SW 1271 (cell line): ENCODE measurements at regions not wholly inside any gene's neighbourhood (a gene's known extent, or its start where the extent isn't known, plus 50 kb on each side); places are given as distances from the start of the nearest gene placed in this dataset.

Experiments
- DNase-seq, 2 experiments: peaks; one replicate each; lab custom pipeline; 2025; lab: John Stamatoyannopoulos, UW

GRCh38 chr4:153988492-153989363, 199.8 kb upstream of the SFRP2 start:
- DNase-seq: no peak

- no peak for DNase-seq
These were observed 198.4 kb upstream of the SFRP2 start for GRCh38 chr4:153987291-153987690.

DNA sequence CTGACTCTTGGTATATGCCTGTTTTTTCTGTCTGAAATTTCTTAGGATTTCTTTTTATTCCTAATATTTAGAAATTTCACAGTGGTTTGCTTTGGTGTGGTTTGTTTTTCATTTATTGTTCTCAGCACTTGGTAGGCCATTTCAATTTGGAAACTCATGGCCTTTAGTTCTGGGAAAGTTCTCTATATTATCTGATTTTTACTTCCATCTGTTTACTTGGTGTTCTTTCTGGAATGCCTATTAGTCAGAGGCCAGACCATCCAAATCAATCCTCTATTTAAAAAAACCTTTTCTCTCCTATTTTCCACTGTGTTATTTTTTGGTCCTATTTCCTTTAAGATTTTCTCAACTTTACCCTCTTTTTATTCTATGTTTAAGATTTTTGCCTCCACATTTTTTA, 188.1 kb upstream of the SFRP2 start:
- no peak for DNase-seq

- DNase-seq: no peak
These were observed 185.6 kb upstream of the SFRP2 start for GRCh38 chr4:153974452-153974851.

- no peak for DNase-seq
These were observed 185.1 kb upstream of the SFRP2 start for GRCh38 chr4:153973942-153974341.

GRCh38 chr4:153971899-153972298, 183.0 kb upstream of the SFRP2 start:
- DNase-seq: no peak

GRCh38 chr4:153970169-153970568, 181.3 kb upstream of the SFRP2 start:
- DNase-seq: no peak

DNA sequence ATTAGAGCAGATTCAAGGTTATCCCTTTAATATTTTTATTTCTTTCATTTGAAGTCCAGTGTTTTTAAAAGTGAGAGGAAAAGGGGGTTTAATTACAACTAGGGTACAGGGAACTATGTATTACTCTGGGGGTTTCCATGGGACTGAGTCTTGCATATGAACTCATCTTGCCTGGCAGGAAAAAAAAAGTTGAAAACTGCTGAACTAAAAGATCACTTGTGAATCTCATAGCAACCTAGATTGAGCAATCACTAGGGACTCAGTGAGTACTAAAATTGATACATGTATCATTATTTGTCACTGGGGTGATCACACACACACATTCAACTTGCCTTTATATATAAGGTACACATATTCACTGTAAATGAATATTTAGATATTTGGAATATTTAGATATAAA, 180.7 kb upstream of the SFRP2 start:
- DNase-seq: no peak

DNA sequence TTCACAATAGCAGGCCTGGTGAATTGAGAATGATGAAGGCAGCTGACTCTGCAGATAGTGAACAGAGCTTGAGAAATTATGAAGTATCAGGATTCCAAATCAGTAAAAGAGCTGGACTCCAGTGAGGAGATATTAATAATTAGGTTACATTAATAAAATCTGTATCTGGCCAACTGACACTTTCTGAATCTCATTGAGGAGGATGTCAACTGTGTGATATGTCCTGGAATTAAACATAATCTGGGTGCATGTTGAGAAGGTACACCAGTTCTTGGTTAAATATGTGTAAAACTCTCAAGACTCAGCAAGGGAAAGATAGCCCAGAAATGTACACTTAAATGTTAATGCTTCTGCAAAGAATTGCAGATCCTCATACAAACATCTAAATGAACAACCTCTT, 177.8 kb upstream of the SFRP2 start:
- DNase-seq: no peak

DNA sequence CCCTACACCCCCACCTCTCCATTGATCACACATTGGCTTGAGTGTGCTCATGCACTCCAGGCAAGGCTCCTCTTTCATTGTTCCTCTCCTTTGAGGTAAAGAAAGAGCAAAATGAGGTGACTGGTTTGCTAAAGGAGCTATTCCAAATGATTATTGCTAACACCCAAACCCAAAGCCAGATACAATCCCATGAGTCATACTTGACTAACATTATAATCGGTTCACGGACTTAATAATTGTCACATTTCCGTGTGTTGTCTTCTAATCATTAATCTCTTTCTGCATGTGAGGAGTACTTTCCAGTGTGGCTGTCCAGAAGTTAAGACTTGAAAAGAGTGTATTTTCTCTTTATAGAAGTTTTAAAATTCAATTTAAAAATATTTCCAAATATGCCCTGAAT, 174.3 kb upstream of the SFRP2 start:
- DNase-seq: no peak

DNA sequence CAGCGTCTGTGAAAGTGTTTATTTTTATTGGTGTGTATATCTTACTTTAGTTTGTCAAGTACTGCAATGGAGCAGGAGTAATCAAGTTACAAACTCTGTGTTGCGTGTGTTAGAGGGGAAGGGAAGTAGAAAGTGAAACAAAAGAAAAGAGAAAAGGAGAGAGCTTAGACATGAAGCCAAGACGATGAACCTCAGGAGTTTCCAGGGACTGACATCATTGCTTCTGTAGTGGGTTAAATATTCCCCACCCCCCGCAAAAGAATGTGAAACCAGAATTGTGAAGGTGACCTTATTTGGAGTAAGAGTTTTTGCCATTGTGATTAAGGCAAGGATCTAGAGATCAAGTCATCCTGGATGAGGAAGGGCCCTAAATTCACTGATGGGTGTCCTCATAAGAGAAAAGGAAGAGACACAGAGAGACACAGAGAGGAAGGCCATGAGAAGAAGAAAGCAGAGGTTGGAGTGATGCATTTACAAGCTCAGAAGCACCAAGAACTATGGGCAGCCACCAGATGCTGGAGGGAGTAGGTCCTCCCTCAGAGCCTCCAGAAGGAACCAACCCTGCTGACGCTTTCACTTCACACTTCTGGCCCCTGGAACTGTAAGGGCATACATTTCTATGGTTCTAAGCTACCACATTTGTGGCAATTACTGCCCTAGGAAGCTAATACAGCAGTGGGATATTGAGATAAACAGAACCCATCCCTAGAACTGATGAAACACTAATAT, 173.6 kb upstream of the SFRP2 start:
- no peak for DNase-seq

DNA sequence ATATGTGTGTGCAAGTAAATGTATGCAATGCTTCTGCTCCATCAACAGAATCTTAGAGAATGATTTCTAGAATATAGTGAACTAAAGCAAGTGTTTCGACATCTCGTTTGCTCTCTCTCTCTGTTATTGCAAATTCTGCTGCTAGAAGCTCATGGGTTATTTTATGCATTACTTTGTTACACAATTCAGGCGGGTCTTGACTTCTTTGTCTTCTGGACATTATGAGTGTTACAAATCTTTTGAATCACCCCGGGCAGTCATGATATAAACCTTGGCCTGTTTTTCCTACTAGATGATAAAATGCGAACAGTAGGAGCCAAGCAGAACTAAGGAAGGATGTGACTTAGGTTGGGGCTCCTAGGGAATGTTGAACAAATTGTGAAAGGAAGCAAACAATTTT, 166.4 kb upstream of the SFRP2 start:
- no peak for DNase-seq

- DNase-seq: no peak
These were observed 165.8 kb upstream of the SFRP2 start for GRCh38 chr4:153954654-153955053.

- no peak for DNase-seq
These were observed 161.5 kb upstream of the SFRP2 start for GRCh38 chr4:153950100-153950979.

DNA sequence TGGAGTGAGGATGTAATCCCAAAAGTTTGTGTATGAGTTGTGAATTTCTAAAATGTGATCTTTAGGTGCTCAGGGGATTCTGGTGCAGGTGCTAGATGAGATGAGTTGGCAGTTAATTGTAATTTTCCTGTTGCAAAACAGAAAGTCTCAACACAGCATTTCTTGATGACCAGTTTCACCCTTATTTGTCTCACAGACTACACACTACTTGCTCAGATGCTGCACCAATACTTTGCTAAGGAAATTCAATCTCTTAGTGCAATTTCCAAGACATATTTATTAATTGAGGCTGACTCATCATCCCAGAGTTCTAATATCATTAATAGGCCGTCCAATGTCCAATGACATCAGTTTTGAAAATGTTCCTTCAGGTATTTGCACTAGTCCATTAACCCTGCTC, 159.2 kb upstream of the SFRP2 start:
- no peak for DNase-seq

DNA sequence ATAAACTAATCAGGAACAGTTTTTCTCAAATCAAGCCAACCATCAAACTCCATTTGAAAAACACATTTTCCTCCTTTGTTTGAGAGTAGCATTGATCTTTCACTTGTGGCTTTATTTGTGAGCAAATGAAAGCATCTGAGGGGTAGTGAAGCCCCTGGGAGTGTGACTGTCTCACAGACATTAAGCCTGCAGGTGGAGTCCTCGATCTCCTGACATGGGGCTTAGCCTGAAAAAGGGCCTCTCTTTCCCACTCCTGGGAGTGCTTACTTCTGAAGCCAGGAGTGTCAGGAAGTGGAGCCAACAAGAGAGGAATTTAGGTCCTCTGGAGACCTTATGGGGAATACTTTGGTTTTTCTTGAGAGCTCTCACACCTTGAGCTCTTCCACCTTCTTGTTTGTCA, 158.2 kb upstream of the SFRP2 start:
- no peak for DNase-seq

GRCh38 chr4:153945704-153946103, 156.8 kb upstream of the SFRP2 start:
- no peak for DNase-seq

DNA sequence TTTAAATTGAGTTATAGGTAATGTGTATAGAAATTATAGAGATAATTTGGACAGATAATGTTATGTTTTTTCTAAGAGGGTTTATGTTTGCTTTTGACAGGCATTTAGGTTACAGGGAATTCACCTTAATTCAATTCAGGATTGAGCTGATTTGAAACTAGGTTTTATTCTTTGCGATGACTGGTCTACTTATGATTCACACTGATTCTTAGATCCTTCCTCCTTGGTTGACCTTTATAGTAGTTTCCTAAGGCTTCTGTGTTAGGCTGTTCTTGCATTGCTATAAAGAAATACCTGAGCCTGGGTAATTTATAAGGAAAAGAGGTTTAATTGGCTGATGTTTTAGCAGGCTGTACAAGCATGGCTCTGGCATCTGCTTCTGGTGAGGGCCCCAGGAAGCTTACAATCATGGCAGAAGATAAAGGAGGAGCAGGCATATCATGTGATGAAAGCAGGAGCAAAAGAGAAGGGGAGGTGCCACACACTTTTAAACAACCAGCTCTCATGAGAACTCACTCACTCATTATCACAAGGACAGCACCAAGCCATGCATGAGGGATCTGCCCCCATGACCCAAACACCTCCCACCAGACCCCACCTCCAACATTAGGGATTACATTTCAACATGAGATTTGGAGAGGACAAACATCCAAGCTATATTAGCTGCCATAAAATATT, 155.0 kb upstream of the SFRP2 start:
- DNase-seq: no peak

DNA sequence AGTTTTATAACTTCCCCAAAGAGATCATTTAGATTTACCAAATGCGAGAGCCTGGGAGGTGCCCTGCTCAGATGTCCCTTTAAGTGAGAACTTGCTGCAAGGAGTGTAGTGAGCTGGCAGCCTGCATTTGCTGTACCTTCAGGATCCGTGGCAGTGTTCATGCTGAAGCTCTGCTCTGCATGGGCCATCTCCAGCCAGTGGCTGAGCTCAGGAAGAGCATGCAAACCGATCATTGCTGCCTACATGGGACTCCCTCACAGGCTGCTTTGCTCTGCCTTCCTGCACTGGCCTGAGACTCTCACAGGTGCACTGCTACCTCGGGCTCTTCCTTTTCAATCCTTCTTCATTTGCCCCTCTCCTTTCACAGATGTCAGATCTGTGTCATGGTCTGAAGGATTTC, 152.0 kb upstream of the SFRP2 start:
- no peak for DNase-seq

- no peak for DNase-seq
These were observed 150.7 kb upstream of the SFRP2 start for GRCh38 chr4:153939570-153939969.

DNA sequence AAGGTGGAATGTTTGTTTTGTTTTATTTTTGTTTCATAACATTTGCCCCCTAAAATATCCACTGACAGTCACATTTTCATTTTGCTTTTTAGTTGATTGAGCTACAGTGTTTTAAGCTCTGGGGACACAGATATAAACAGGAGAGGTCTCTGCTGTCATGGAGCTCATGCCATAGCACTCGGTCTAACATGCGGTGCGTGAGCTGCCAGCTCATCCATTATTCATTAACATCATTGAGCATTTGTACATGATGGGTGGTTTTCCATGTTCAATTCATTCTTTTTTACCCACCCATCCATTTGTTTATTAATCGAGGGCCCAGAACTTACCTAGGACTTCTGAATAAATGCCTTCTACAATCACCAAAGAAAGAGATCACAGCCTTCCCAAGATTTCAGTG, 150.1 kb upstream of the SFRP2 start:
- no peak for DNase-seq

DNA sequence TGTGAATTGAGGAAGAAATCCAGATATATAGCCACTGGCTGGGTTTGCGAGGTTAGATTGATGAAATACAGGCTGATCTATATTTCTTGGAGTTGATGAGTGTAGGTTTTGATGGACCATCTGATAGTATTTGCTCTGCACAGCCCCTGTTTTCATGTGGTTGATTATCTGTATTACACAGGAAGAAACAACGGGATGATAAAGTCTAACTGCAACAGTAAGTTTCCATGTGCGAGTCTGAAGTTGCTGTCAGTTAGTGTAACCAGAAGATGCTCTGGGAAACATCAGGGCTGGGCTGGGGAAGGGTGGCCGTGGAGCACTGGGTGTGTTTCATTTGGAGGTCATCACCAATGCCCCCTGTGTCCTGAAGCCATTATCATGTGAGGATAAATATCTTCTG, 148.4 kb upstream of the SFRP2 start:
- no peak for DNase-seq
